ENCODE measurements at regions not wholly inside any gene's neighbourhood (a gene's known extent, or its start where the extent isn't known, plus 50 kb on each side); places are given as distances from the start of the nearest gene placed in this dataset.
"Not testable (repeated sequence)": the region's sequence is repeated elsewhere in the genome, so short reads cannot be mapped to it uniquely, and the experiment has no call there.

DNA sequence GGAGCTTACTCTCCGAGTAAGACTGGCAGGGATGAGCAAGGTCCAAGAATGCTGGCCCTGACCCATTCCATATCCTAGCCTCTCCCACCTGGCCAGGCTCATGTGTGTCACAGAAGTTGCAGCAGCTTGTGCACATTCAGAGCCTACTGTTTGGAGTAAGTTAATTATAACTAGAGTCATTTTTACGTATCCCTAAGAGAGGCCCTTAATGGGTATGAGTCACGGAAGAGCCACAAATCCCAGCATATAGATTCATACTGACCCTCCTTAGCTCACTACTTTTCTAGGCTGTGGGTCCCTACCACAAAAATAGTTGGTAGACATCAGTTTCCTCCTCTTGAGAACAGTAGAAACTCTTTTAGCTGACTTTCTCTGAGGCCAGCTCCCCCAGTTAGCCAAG lies 118.3 kb upstream of the FRG1 start:
- no peak for DNase-seq (ENCODE audit: low read depth)

- DNase-seq (ENCODE audit: low read depth) = no peak
Measured at GRCh38 chr4:189823591-189823990, 117.1 kb upstream of the FRG1 start.

- no peak for DNase-seq (ENCODE audit: low read depth)
Measured at GRCh38 chr4:189825466-189825865, 115.2 kb upstream of the FRG1 start.

DNA sequence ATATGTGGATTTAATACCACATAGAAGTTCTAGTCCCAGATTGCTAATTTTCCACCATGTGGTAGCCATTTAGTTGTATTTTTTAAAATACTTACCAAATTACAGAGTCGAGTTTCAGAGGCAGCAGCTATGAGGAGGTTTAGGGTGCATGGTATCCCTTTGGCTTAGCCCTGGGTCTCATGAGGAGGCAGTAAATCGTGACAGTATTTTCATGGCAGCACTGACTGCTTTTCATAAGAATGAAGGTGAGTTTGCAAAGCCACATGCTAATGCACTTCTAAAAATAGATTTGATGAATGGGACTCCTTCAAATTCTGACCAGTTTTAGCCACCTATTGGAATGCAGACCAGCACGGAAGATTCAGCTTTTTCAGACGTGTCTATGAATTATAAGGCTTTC lies 114.0 kb upstream of the FRG1 start:
- no peak for DNase-seq (ENCODE audit: low read depth)

DNA sequence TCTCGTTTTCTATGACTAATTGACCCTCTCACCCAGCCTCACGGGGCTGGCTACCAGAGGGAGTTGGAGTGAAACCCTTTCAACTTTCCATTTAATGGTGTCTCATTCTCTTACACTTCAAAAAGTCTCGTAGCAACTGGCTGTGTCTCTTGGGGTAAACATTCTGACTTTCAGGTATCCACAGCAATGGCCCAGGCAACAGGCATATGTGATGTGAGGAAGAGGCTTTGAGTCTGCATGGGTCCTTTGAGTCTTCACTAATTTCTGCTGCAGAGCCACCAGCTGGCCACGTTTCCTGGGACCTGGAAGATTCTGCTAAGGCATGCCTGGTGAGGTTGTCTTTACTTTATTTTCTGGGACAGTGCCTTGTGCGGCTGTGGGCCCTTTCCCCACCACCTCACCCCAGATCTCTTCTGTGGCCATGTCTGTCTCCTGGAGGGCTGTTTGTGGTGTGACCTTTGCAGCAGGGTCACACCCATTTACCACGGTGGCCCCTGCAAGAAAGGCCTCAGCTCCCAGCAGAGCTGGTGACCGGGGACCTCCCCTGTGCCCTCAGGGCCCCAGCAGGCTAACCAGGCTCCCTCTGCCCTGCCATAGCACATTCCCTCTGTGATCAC lies 112.5 kb upstream of the FRG1 start:
- no peak for DNase-seq (ENCODE audit: low read depth)

- DNase-seq (ENCODE audit: low read depth) = no peak
Measured at GRCh38 chr4:189832528-189832927, 108.1 kb upstream of the FRG1 start.

- DNase-seq (ENCODE audit: low read depth) = no peak
Measured at GRCh38 chr4:189834616-189835015, 106.1 kb upstream of the FRG1 start.

DNA sequence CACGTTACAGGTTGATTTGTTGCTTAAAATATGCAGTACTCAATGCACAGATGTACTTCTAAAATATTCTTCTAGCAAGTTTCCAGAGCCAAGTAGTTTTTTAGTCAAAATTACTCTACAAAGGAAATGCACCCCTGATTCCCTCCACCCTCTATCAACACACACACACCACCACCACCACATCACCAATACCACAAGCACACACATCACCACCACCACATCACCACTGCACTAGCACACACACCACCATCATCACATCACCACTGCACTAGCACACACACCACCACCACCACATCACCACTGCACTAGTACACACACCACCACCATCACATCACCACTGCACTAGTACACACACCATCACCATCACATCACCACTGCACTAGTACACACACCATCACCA lies 105.2 kb upstream of the FRG1 start:
- no peak for DNase-seq (ENCODE audit: low read depth)

GRCh38 chr4:189837471-189837870 lies 103.2 kb upstream of the FRG1 start:
- DNase-seq (ENCODE audit: low read depth) = no peak

- DNase-seq (ENCODE audit: low read depth) = no peak
Measured at GRCh38 chr4:189838821-189839497, 101.7 kb upstream of the FRG1 start.

GRCh38 chr4:189840356-189840755 lies 100.3 kb upstream of the FRG1 start:
- DNase-seq (ENCODE audit: low read depth) = no peak

DNA sequence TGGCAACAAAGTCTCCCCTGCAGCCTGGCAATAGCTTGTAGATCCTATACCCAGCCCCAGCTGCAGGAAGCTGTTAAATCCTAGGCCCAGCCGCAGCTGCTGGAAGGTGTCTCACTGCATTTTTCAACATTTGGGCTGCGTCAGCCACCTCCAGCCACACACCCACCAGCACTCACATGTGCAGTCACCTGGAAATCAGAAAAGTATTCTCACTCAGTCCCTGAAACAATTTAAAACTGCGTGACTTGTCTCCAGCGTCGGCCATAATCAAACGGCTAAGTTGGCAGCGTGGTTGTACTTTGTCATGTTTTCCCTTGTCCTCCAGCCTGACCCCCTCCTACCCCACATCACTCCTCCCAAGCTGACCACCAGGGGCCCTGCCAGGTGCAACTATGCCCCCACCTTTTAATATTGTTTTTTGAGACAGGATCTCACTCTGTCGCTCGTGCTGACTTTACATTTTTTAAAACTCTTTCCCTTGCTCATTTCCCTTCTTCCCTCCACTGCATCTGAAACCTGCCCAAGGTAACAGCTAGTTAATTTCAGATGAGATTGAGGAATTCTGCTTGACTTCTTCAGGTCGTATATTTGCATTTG lies 97.2 kb upstream of the FRG1 start:
- no peak for DNase-seq (ENCODE audit: low read depth)

- no peak for DNase-seq (ENCODE audit: low read depth)
Measured at GRCh38 chr4:189845145-189845846, 95.4 kb upstream of the FRG1 start.

GRCh38 chr4:189846094-189846493 lies 94.6 kb upstream of the FRG1 start:
- not testable (repeated sequence) for DNase-seq (ENCODE audit: low read depth)

GRCh38 chr4:189846608-189847007 lies 94.1 kb upstream of the FRG1 start:
- not testable (repeated sequence) for DNase-seq (ENCODE audit: low read depth)

- DNase-seq (ENCODE audit: low read depth) = not testable (repeated sequence)
Measured at GRCh38 chr4:189848672-189849071, 92.0 kb upstream of the FRG1 start.

DNA sequence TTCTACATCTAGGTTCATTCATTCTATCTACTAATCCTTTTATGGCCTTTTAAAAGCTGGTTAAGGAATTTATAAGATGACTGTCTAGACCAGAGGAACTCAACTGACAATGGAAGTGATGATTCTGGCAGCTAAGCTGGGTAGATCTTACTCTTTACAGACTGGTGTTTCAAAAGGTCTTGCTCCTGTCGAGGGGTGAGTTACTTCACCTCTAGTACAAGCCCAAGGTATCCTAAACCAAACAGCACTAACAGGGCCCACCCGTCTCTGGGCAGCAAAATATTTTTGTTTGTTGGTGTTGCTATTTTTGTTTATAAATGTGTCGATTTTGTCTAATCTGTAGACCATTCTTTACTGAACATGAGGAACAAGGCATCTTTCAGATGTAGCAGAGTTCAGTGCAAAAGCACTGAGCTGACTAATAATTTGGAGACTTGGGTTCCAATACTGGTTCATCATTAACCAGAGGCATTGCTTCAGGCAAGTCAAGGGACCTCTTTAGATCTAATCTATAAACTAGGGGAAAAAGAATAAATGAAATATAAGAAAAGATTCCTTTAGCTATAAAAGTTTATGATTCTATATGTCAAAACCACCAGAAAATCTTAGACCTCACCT lies 90.3 kb upstream of the FRG1 start:
- no peak for DNase-seq (ENCODE audit: low read depth)

- no peak for DNase-seq (ENCODE audit: low read depth)
Measured at GRCh38 chr4:189858435-189858834, 82.2 kb upstream of the FRG1 start.

DNA sequence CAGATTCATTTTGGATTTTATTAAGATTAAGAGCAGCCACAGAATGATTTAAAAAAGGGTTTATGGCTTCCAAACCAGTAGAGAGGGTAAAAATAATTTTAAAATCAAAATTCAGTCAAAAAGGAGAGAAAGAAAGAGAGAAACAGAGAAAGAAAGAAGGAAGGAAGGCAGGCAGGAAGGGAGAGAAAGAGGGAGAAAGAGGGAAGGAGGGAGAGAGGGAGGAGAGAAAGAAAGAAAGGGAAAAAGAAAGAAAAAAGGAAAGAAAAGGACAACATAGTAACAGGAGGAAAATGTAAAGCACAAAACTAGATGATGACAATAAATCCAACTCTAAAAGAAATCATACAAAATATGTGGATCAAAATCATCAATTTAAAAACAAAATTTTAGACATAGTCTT lies 79.6 kb upstream of the FRG1 start:
- DNase-seq (ENCODE audit: low read depth) = no peak

DNA sequence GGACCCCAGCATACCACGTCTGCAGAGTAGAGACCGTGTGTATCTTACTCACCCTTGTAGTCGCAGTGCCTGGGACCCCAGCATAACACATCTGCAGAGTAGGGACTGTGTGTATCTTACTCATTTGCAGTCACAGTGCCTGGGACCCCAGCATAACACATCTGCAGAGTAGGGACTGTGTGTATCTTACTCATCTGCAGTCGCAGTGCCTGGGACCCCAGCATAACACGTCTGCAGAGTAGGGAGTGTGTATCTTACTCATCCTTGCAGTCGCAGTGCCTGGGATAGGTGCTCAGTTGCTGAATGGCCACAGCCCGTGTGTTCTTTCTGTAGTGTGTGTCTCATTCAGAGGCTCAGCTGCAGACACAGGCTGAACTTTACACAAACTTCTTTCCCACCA lies 71.4 kb upstream of the FRG1 start:
- no peak for DNase-seq (ENCODE audit: low read depth)

GRCh38 chr4:189870511-189871234 lies 70.0 kb upstream of the FRG1 start:
- no peak for DNase-seq (ENCODE audit: low read depth)

GRCh38 chr4:189874591-189874990 lies 66.1 kb upstream of the FRG1 start:
- DNase-seq (ENCODE audit: low read depth) = no peak
